Endothelial cell (in vitro differentiated cells): ENCODE measurements at regions not wholly inside any gene's neighbourhood (a gene's known extent, or its start where the extent isn't known, plus 50 kb on each side); places are given as distances from the start of the nearest gene placed in this dataset.

ENCODE experiments used
- DNase-seq: peaks from one replicate; pipeline ENCODE4 v3.0.0; 2021; ENCODE audit warnings: low spot score
- H3K27ac Mint-ChIP-seq: one replicate; pipeline ENCODE4 v1.8.0; 2021; ENCODE audit warnings: mixed read lengths, inconsistent platforms; ENCODE audit not compliant: unreplicated experiment
- H3K27me3 Mint-ChIP-seq: one replicate; pipeline ENCODE4 v1.8.0; 2021; ENCODE audit warnings: mild to moderate bottlenecking, moderate library complexity, mixed read lengths, inconsistent platforms; ENCODE audit not compliant: unreplicated experiment
- H3K36me3 Mint-ChIP-seq: one replicate; pipeline ENCODE4 v1.8.0; 2021; ENCODE audit warnings: mild to moderate bottlenecking, low read depth, mixed read lengths, inconsistent platforms; ENCODE audit not compliant: unreplicated experiment
- H3K4me1 Mint-ChIP-seq: one replicate; pipeline ENCODE4 v1.8.0; 2021; ENCODE audit warnings: mild to moderate bottlenecking, mixed read lengths, inconsistent platforms; ENCODE audit not compliant: unreplicated experiment
- H3K4me3 Mint-ChIP-seq: one replicate; pipeline ENCODE4 v1.8.0; 2021; ENCODE audit warnings: mild to moderate bottlenecking, mixed read lengths, inconsistent platforms; ENCODE audit not compliant: unreplicated experiment
- H3K9me3 Mint-ChIP-seq: one replicate; pipeline ENCODE4 v1.8.0; 2021; ENCODE audit warnings: mixed read lengths, inconsistent platforms; ENCODE audit not compliant: unreplicated experiment
- CTCF ChIP-seq: fragments of 200-600 bp; sonication (generic); IDR thresholded peaks from one replicate; pipeline ENCODE4 v1.5.0; 2021; ENCODE audit warnings: antibody characterized with exemption; ENCODE audit not compliant: unreplicated experiment

- H3K27ac Mint-ChIP-seq = no peak overlapping the region
- peaks cover 6% of the 10 kb centered on the region for H3K4me1 Mint-ChIP-seq
- no peak overlapping the region for H3K4me3 Mint-ChIP-seq
- no peaks in the 10 kb centered on the region for H3K36me3 Mint-ChIP-seq
- H3K27me3 Mint-ChIP-seq = peaks cover 3% of the 10 kb centered on the region
- H3K9me3 Mint-ChIP-seq = no peaks in the 10 kb centered on the region
- no peak for DNase-seq
- no peak for TF ChIP-seq CTCF
These were observed 317.5 kb upstream of the IGF1R start for GRCh38 chr15:98330692-98331435.

- Mint-ChIP-seq H3K27me3 (peaks cover 5% of the 10 kb centered on the region), H3K27ac (no peak overlapping the region), H3K4me1 (peaks cover 6% of the 10 kb centered on the region), H3K4me3 (no peak overlapping the region), H3K36me3 (no peaks in the 10 kb centered on the region), H3K9me3 (no peaks in the 10 kb centered on the region)
- TF ChIP-seq CTCF = no peak
- no peak for DNase-seq
These were observed 316.7 kb upstream of the IGF1R start for GRCh38 chr15:98331676-98332075.

GRCh38 chr15:98333251-98333650 lies 315.1 kb upstream of the IGF1R start:
- no peak for TF ChIP-seq CTCF
- DNase-seq = no peak
- no peak overlapping the region for H3K4me3 Mint-ChIP-seq
- no peaks in the 10 kb centered on the region for H3K9me3 Mint-ChIP-seq
- no peak overlapping the region for H3K27ac Mint-ChIP-seq
- H3K27me3 Mint-ChIP-seq = peaks cover 5% of the 10 kb centered on the region
- H3K4me1 Mint-ChIP-seq = peaks cover 6% of the 10 kb centered on the region
- no peaks in the 10 kb centered on the region for H3K36me3 Mint-ChIP-seq

- H3K4me3 Mint-ChIP-seq = no peak overlapping the region
- peaks cover 5% of the 10 kb centered on the region for H3K27me3 Mint-ChIP-seq
- H3K9me3 Mint-ChIP-seq = peaks cover 4% of the 10 kb centered on the region
- no peaks in the 10 kb centered on the region for H3K4me1 Mint-ChIP-seq
- H3K27ac Mint-ChIP-seq = no peak overlapping the region
- no peak for TF ChIP-seq CTCF
- no peaks in the 10 kb centered on the region for H3K36me3 Mint-ChIP-seq
- DNase-seq = no peak
These were observed 305.4 kb upstream of the IGF1R start for GRCh38 chr15:98342911-98343310.

GRCh38 chr15:98344591-98344990 lies 303.7 kb upstream of the IGF1R start:
- H3K36me3 Mint-ChIP-seq = no peaks in the 10 kb centered on the region
- no peak overlapping the region for H3K27ac Mint-ChIP-seq
- no peaks in the 10 kb centered on the region for H3K4me1 Mint-ChIP-seq
- H3K4me3 Mint-ChIP-seq = no peak overlapping the region
- DNase-seq = no peak
- peaks cover 8% of the 10 kb centered on the region for H3K27me3 Mint-ChIP-seq
- TF ChIP-seq CTCF = no peak
- H3K9me3 Mint-ChIP-seq = peaks cover 4% of the 10 kb centered on the region
